GM12878 (cell line): ENCODE measurements at regions not wholly inside any gene's neighbourhood (a gene's known extent, or its start where the extent isn't known, plus 50 kb on each side); places are given as distances from the start of the nearest gene placed in this dataset.

Experiments used
- ATAC-seq: fragments of 200-7000 bp; cut with Tn5 transposase; 3 replicates; pipeline ENCODE4 v1.9.1; 2020; ENCODE audit warnings: mild to moderate bottlenecking, moderate library complexity
- BruUV-seq: library from RNA; stranded (reverse); fragments of 400-500 nt; replicated peaks from 2 replicates; lab custom pipeline; 2021; lab: Mats Ljungman, UMichigan
- CTCF ChIA-PET: fragments of 300-600 bp; sonication (Branson Sonifier 250); formaldehyde crosslinking; extraction: SDS; loops from one replicate; lab custom pipeline; 2021; ENCODE audit warnings: inconsistent platforms; lab: Yijun Ruan, JAX
- POLR2A ChIA-PET: fragments of 350-600 bp; formaldehyde crosslinking; extraction: SDS; loops from one replicate; lab custom pipeline; 2021; ENCODE audit warnings: inconsistent platforms; lab: Charles Lee
- RAD21 ChIA-PET: fragments of 300-600 bp; sonication (Branson Sonifier 250); formaldehyde crosslinking; loops from one replicate; lab custom pipeline; 2023; ENCODE audit warnings: antibody characterized with exemption; ENCODE audit not compliant: unreplicated experiment; lab: Charles Lee
- SMC1A ChIA-PET: fragments of 300-600 bp; sonication (Branson Sonifier 250); formaldehyde crosslinking; loops from one replicate; lab custom pipeline; 2023; ENCODE audit not compliant: unreplicated experiment, uncharacterized antibody; lab: Charles Lee
- DNase-seq: peaks from one replicate; pipeline ENCODE4 v3.0.0-alpha.2; 2011; ENCODE audit warnings: low read depth, low spot score
- FAIRE-seq: peaks from 3 replicates; lab custom pipeline; 2011; peaks lifted over from hg19 to GRCh38; lab: Jason Lieb, UNC
- H2AFZ ChIP-seq: 2 replicates; pipeline ENCODE4 v1.6.0; 2011; ENCODE audit warnings: low read depth, low read length, control low read depth; ENCODE audit not compliant: control insufficient read depth
- H3K27ac ChIP-seq: 2 replicates; pipeline ENCODE4 v1.5.1; 2011; ENCODE audit warnings: control low read depth; ENCODE audit not compliant: control insufficient read depth, insufficient read depth
- H3K27me3 ChIP-seq, 2 experiments: replicated peaks in 1 of 2; 2 replicates each; pipeline versions ENCODE4 v1.6.0 to v1.6.1; 2011; ENCODE audit warnings: low read length in 1 of 2; ENCODE audit not compliant: control insufficient read depth in 2 of 2, insufficient read depth in 2 of 2
- H3K36me3 ChIP-seq, 2 experiments: 2 replicates each; pipeline ENCODE4 v1.5.1; 2011; ENCODE audit warnings: low read length in 1 of 2; ENCODE audit not compliant: control insufficient read depth in 2 of 2, insufficient read depth in 2 of 2
- H3K4me1 ChIP-seq: 2 replicates; pipeline ENCODE4 v1.6.1; 2011; ENCODE audit warnings: mild to moderate bottlenecking, low read length, moderate library complexity, mixed read lengths; ENCODE audit not compliant: control insufficient read depth, insufficient read depth
- H3K4me2 ChIP-seq: 2 replicates; pipeline ENCODE4 v1.6.0; 2011; ENCODE audit warnings: control low read depth; ENCODE audit not compliant: control insufficient read depth, insufficient read depth
- H3K4me3 ChIP-seq: fragments of 200-600 bp; sonication (generic); 2 replicates; pipeline ENCODE4 v1.5.1; 2016
- H3K79me2 ChIP-seq: 2 replicates; pipeline ENCODE4 v1.6.0; 2011; ENCODE audit warnings: low read length; ENCODE audit not compliant: control insufficient read depth, insufficient read depth
- H3K9ac ChIP-seq: 2 replicates; pipeline ENCODE4 v1.8.0; 2011; ENCODE audit warnings: low read length, control low read depth, mixed read lengths; ENCODE audit not compliant: control insufficient read depth, insufficient read depth
- H3K9me3 ChIP-seq: replicated peaks from 3 replicates; pipeline ENCODE4 v1.5.1; 2011; ENCODE audit warnings: mild to moderate bottlenecking, low read length; ENCODE audit not compliant: control insufficient read depth, insufficient read depth
- H4K20me1 ChIP-seq: 2 replicates; pipeline ENCODE4 v1.6.0; 2011; ENCODE audit not compliant: control insufficient read depth, insufficient read depth
- FOS ChIP-seq: IDR thresholded peaks from 3 replicates; pipeline ENCODE4 v1.6.1; 2011; ENCODE audit warnings: borderline replicate concordance; ENCODE audit not compliant: insufficient read length; ENCODE audit errors: extremely low read depth
- PAX8 ChIP-seq: fragments of 450-650 bp; IDR thresholded peaks from 2 replicates; pipeline ENCODE4 v1.6.1; 2017; ENCODE audit warnings: mild to moderate bottlenecking, moderate library complexity
- RAD21 ChIP-seq: IDR thresholded peaks from 2 replicates; pipeline ENCODE4 v1.6.1; 2011; ENCODE audit warnings: mild to moderate bottlenecking, low read depth, low read length, moderate library complexity; ENCODE audit not compliant: insufficient read depth
- SIX5 ChIP-seq: IDR thresholded peaks from 2 replicates; pipeline ENCODE4 v1.6.1; 2011; ENCODE audit warnings: mild to moderate bottlenecking, low read depth, low read length, moderate library complexity; ENCODE audit not compliant: severe bottlenecking
- ZNF217 ChIP-seq: fragments of 450-650 bp; IDR thresholded peaks from 2 replicates; pipeline ENCODE4 v1.6.1; 2017; ENCODE audit warnings: antibody characterized with exemption, mild to moderate bottlenecking
- ZSCAN29 ChIP-seq: fragments of 450-650 bp; IDR thresholded peaks from 2 replicates; pipeline ENCODE4 v1.6.1; 2017; ENCODE audit warnings: mild to moderate bottlenecking, moderate library complexity
- WGBS: methylation state at CpG from one replicate; pipeline ENCODE4 v1.1.6; 2016; ENCODE audit warnings: low lambda C conversion rate; ENCODE audit not compliant: insufficient replicate concordance, insufficient coverage; ENCODE audit errors: missing lambda C conversion rate; 5-methylcytosine and 5-hydroxymethylcytosine counted together
- in situ Hi-C: fragments of 300-500 bp; cut with MboI; formaldehyde crosslinking; loops from 9 replicates; pipeline ENCODE4 v1.14.3; 2018; ENCODE audit warnings: mixed read lengths
- intact Hi-C: fragments of 100-400 bp; cut with micrococcal nuclease; formaldehyde crosslinking; loops from one replicate; pipeline ENCODE4 v1.14.2; 2022; ENCODE audit not compliant: unreplicated experiment
- TF ChIP-seq, protein P1 (sequence below): fragments of 450-650 bp; IDR thresholded peaks from 2 replicates; pipeline ENCODE4 v1.6.1; 2016; ENCODE audit warnings: mild to moderate bottlenecking
- TF ChIP-seq, protein P2 (sequence below): fragments of 450-650 bp; IDR thresholded peaks from 2 replicates; pipeline ENCODE4 v1.6.1; 2014; ENCODE audit warnings: mild to moderate bottlenecking

DNA sequence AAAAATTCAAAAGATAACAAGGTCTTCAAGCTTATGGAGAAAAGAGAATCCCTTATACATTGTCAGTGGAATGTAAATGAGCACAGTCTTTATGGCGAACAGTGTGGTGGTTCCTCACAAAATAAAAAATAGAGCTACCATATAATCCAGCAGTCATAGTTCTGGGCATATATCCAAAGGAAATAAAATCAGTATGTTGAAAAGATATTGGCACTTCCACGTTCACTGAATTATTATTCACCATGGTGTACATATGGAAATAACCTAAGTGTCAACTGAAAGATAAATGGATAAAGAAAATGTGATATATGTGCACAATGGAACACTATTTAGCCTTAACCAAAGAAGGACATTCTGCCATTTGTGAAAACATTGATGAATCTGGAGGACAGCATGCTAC lies 1161.2 kb downstream of the ROBO2 start (continued):
- TF ChIP-seq SIX5 (no peak), ZSCAN29 (no peak)

DNA sequence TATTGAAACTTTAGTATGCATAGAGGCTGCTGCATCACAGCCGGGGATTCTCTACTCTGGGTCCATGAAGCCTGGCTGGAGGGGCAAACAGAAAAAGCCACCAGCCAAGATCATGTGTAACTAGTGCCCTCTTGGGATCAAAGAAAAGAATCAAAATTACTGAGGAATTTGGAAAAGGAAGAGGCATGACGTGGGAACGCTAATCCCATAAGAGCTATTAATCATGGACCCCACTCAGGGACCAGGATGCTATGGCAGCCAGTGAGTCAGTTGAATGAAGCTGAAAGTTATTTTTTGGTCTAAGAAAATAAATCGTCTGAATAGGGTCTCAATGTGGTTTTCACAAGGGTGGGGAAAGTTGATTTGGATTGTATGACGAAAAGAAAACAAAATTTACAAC lies 1165.1 kb downstream of the ROBO2 start:
- intact Hi-C loops (no loop called here), in situ Hi-C loops (no loop called here)
- DNase-seq (no peak), FAIRE-seq (no peak), ATAC-seq (no peak)
- no peaks in the 10 kb centered on the region for H3K4me1 ChIP-seq
- no peak overlapping the region for H3K4me2 ChIP-seq
- ChIA-PET POLR2A (no interaction called here), SMC1A (no interaction called here), RAD21 (no interaction called here), CTCF (no interaction called here)
- no peak overlapping the region for H3K27ac ChIP-seq
- H2AFZ ChIP-seq = no peak overlapping the region
- no peaks in the 10 kb centered on the region for H3K9me3 ChIP-seq
- H3K4me3 ChIP-seq = no peak overlapping the region
- H3K36me3 ChIP-seq = no peaks in the 10 kb centered on the region
- no peak for TF ChIP-seq PAX8
- no peak for TF ChIP-seq RAD21
- TF ChIP-seq ZSCAN29 = no peak
- TF ChIP-seq, protein P1, sequence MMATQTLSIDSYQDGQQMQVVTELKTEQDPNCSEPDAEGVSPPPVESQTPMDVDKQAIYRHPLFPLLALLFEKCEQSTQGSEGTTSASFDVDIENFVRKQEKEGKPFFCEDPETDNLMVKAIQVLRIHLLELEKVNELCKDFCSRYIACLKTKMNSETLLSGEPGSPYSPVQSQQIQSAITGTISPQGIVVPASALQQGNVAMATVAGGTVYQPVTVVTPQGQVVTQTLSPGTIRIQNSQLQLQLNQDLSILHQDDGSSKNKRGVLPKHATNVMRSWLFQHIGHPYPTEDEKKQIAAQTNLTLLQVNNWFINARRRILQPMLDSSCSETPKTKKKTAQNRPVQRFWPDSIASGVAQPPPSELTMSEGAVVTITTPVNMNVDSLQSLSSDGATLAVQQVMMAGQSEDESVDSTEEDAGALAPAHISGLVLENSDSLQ = no peak
- TF ChIP-seq, protein P2, sequence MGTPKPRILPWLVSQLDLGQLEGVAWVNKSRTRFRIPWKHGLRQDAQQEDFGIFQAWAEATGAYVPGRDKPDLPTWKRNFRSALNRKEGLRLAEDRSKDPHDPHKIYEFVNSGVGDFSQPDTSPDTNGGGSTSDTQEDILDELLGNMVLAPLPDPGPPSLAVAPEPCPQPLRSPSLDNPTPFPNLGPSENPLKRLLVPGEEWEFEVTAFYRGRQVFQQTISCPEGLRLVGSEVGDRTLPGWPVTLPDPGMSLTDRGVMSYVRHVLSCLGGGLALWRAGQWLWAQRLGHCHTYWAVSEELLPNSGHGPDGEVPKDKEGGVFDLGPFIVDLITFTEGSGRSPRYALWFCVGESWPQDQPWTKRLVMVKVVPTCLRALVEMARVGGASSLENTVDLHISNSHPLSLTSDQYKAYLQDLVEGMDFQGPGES = no peak
- TF ChIP-seq FOS = no peak
- no peak for TF ChIP-seq ZNF217
- H3K27me3 ChIP-seq = no peaks in the 10 kb centered on the region
- H4K20me1 ChIP-seq = no peaks in the 10 kb centered on the region
- 24% methylated on average over 5 of the region's 5 CpGs for WGBS
- BruUV-seq = no TSS peak
- H3K79me2 ChIP-seq = no peaks in the 10 kb centered on the region
- H3K9ac ChIP-seq = no peak overlapping the region
